Aorta (tissue), 5 donors: ENCODE measurements at regions not wholly inside any gene's neighbourhood (a gene's known extent, or its start where the extent isn't known, plus 50 kb on each side); places are given as distances from the start of the nearest gene placed in this dataset.

Source experiments
- ATAC-seq: fragments of 200-7000 bp; cut with Tn5 transposase; one replicate; pipeline ENCODE4 v1.9.1; 2022; ENCODE audit warnings: moderate library complexity; ENCODE audit not compliant: low FRiP score
- DNase-seq, 2 donors: peaks; one replicate each; pipeline ENCODE4 v3.0.0-alpha.2; 2020
- H3K27ac ChIP-seq, 2 donors: one replicate each; pipeline ENCODE4 v1.5.1; 2013; ENCODE audit warnings: low read length in 2 of 2, mild to moderate bottlenecking in 2 of 2, moderate library complexity in 2 of 2, control low read depth in 1 of 2, inconsistent platforms in 1 of 2, low read depth in 1 of 2
- H3K27me3 ChIP-seq, 2 donors: one replicate each; pipeline ENCODE4 v1.6.1; 2013; ENCODE audit warnings: control low read depth in 1 of 2, low read length in 1 of 2, mild to moderate bottlenecking in 1 of 2, moderate library complexity in 1 of 2; ENCODE audit not compliant: insufficient read depth in 2 of 2, control insufficient read depth in 1 of 2
- H3K36me3 ChIP-seq, 2 donors: one replicate each; pipeline ENCODE4 v1.6.1; 2013; ENCODE audit warnings: control low read depth in 1 of 2, low read length in 1 of 2, mild to moderate bottlenecking in 1 of 2; ENCODE audit not compliant: insufficient read depth in 2 of 2, control insufficient read depth in 1 of 2
- H3K4me1 ChIP-seq, 2 donors: one replicate each; pipeline ENCODE4 v1.6.1; 2013; ENCODE audit warnings: low read length in 2 of 2, control low read depth in 1 of 2, mild to moderate bottlenecking in 1 of 2, moderate library complexity in 1 of 2; ENCODE audit not compliant: insufficient read depth in 2 of 2, control insufficient read depth in 1 of 2
- H3K4me3 ChIP-seq, 2 donors: one replicate each; pipeline ENCODE4 v1.5.1; 2013; ENCODE audit warnings: low read length in 2 of 2, control low read depth in 1 of 2, mild to moderate bottlenecking in 1 of 2
- H3K9me3 ChIP-seq: one replicate; pipeline ENCODE4 v1.6.1; 2013; ENCODE audit warnings: mild to moderate bottlenecking, low read length; ENCODE audit not compliant: control insufficient read depth
- WGBS, 2 donors: extraction: QIAGEN DNeasy Blood & Tissue Kit; methylation state at CpG; one replicate each; pipeline ENCODE4 v1.1.7; 2013; 5-methylcytosine and 5-hydroxymethylcytosine counted together
- intact Hi-C, 2 donors: fragments of 100-400 bp; cut with DNase I; formaldehyde crosslinking; loops; one replicate each; pipeline versions ENCODE4 v1.14.2 to v1.15.0; 2022
- donor health status: healthy with polysubstance abuse.
- donor health status: Bipolar disorder and iron deficiency.
- donor health status: DM: no; HTN: no; CAD: no.
- donor health status: DM: no; HTN: no; CAD: no.
- donor health status: DM: yes; HTN: yes; CAD: no.

GRCh38 chr2:114238910-114239559, 203.4 kb upstream of the DPP10 start:
- DNase-seq (no peak), ATAC-seq (no peak)
- H3K9me3 ChIP-seq: no peaks in the 10 kb centered on the region
- H3K36me3 ChIP-seq: no peaks in the 10 kb centered on the region
- WGBS, 2 donors: 55 to 61% methylated on average over 3 of the region's 3 CpGs
- intact Hi-C loops: no loop called here
- H3K4me1 ChIP-seq: no peaks in the 10 kb centered on the region
- no peak overlapping the region for H3K27ac ChIP-seq
- H3K4me3 ChIP-seq: no peak overlapping the region
- no peaks in the 10 kb centered on the region for H3K27me3 ChIP-seq

DNA sequence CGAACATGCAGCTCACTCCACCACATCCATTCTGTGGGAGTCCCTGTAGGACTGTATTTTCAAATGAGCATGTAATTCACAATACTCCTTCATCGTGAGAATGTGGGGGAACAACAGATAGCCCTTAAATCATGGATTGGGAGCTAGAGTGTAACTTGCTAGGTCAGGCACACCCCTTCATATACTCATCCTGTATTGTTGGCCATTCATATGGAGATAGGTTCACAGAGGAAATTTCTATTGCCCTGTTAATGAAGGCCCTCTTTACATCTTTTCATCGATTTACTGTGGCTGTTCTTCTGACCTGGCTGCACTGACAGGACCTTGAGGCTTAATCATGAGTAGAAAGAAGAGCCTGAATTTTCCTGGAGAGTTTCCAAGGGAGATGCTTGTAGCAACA, 193.8 kb upstream of the DPP10 start:
- Histone ChIP-seq H3K36me3 (no peaks in the 10 kb centered on the region), H3K27ac (no peak overlapping the region), H3K4me3 (no peak overlapping the region), H3K9me3 (peaks cover 2% of the 10 kb centered on the region), H3K4me1 (no peaks in the 10 kb centered on the region), H3K27me3 (no peaks in the 10 kb centered on the region)
- WGBS, 2 donors: 81 to 82% methylated on average over 3 of the region's 3 CpGs
- DNase-seq (no peak), ATAC-seq (no peak)
- intact Hi-C loops: no loop called here

DNA sequence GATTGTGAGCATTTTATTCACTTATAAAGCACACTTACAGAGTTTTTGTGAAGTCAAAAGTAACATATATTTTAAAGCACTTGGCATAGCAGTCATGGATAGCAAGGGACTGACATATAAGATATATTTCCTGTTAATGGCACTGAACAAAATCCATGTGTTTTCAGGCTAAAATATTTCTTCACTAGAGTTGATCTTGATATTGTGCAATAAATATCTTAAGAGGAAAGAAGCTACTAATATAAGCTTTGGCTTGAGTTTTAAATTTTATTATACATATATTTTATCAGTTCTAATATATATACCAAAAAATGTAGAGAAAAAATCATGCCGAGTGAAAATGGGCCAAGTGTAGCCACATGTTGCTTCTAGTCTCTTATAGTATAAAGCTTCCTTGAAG, 189.7 kb upstream of the DPP10 start:
- no peak for DNase-seq
- no peaks in the 10 kb centered on the region for H3K36me3 ChIP-seq
- intact Hi-C loops: no loop called here
- no peaks in the 10 kb centered on the region for H3K27me3 ChIP-seq
- peaks cover 2% of the 10 kb centered on the region for H3K9me3 ChIP-seq
- no peaks in the 10 kb centered on the region for H3K4me1 ChIP-seq
- H3K4me3 ChIP-seq: no peak overlapping the region
- ATAC-seq: no peak
- 87 to 88% methylated on average over 1 of the region's 1 CpG for WGBS, 2 donors
- H3K27ac ChIP-seq: no peak overlapping the region

- Histone ChIP-seq H3K9me3 (peaks cover 2% of the 10 kb centered on the region), H3K27ac (no peak overlapping the region), H3K36me3 (no peaks in the 10 kb centered on the region), H3K27me3 (no peaks in the 10 kb centered on the region), H3K4me3 (no peak overlapping the region), H3K4me1 (no peaks in the 10 kb centered on the region)
- no peak for ATAC-seq
- intact Hi-C loops: no loop called here
- WGBS, 2 donors: 70 to 87% methylated on average over 2 of the region's 2 CpGs
- DNase-seq: no peak
Observed at GRCh38 chr2:114254875-114255274, 187.6 kb upstream of the DPP10 start.

DNA sequence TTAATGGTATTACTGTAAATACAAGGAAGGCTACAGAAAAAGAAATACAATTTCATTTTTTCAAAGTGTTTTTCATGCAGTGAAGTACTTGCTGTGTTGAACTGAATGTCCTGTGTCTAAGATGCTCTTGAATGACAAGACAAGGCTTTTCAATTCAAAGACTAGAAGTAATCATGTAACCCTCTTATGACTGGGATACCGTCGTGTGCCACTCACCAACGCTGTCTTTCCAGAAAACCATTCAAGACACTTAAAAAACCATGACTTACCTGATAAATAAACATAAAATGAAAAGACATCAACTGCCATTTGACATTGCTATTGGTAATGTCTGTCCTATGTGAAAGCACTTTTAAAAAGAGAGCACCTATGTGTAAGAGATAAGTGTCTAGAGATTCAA, 183.1 kb upstream of the DPP10 start:
- Histone ChIP-seq H3K36me3 (no peaks in the 10 kb centered on the region), H3K27ac (no peak overlapping the region), H3K27me3 (no peaks in the 10 kb centered on the region), H3K4me1 (peaks cover 4% of the 10 kb centered on the region in 2 donors), H3K4me3 (no peak overlapping the region), H3K9me3 (no peaks in the 10 kb centered on the region)
- intact Hi-C loops: no loop called here
- 90 to 94% methylated on average over 3 of the region's 3 CpGs for WGBS, 2 donors
- DNase-seq: no peak
- ATAC-seq: no peak

DNA sequence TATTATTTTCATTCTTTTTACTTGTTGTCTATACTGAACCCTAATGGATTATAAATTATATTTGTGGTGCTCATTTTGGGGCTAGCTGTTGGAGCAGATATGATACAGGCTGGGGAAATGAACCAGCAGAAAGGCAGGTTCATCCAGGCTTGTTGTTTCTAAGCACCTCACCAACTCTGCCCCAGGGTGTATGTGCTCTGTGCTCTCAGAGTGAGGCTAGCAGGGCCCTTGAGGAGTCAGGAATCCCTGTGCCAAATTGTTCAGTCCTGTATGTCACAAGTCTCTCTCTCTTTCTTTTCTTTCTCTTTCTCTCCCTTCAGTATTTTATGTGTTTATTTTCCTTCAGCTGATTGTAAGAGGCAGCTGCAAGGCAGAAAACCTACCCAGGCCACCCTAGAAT, 181.1 kb upstream of the DPP10 start:
- no peaks in the 10 kb centered on the region for H3K27me3 ChIP-seq
- DNase-seq (no peak), ATAC-seq (no peak)
- no peak overlapping the region for H3K4me3 ChIP-seq
- intact Hi-C loops: no loop called here
- H3K4me1 ChIP-seq: peaks cover 5 to 9% of the 10 kb centered on the region in 2 donors
- no peaks in the 10 kb centered on the region for H3K9me3 ChIP-seq
- no peaks in the 10 kb centered on the region for H3K36me3 ChIP-seq
- no peak overlapping the region for H3K27ac ChIP-seq

GRCh38 chr2:114265261-114265660, 177.2 kb upstream of the DPP10 start:
- no peaks in the 10 kb centered on the region for H3K36me3 ChIP-seq
- no peak overlapping the region for H3K4me3 ChIP-seq
- WGBS, 2 donors: 60 to 69% methylated on average over 4 of the region's 4 CpGs
- ATAC-seq (no peak), DNase-seq (no peak)
- intact Hi-C loops: no loop called here
- H3K27me3 ChIP-seq: no peaks in the 10 kb centered on the region
- H3K4me1 ChIP-seq: peaks cover 5 to 9% of the 10 kb centered on the region in 2 donors
- H3K27ac ChIP-seq: no peak overlapping the region
- H3K9me3 ChIP-seq: no peaks in the 10 kb centered on the region

DNA sequence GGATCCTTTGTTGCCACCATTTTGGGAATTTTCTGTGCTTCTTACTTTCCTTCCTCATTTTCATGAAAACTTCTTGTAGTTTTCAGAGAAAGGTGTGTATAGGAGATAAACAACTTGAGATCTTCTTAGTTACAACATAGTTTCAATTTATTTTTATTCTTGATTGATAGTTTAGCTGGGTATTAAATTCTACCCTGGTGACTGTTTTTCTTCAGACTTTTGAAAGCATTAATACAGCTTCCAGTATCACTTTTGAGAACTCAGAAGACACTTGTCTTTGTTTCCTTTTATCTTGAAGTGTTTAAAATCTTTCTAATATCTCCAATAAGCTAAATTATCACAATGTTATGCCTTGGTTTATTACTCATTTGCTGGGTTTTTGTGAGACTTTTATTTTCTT, 167.5 kb upstream of the DPP10 start:
- DNase-seq (no peak), ATAC-seq (no peak)
- H3K4me1 ChIP-seq: peaks cover 2% of the 10 kb centered on the region in 2 donors
- no peak overlapping the region for H3K27ac ChIP-seq
- no peak overlapping the region for H3K4me3 ChIP-seq
- intact Hi-C loops: loop anchor here in 1 of 2 donors (10.0 kb wide), 1 partner anchor 50 kb away; no protein-coding TSS in a partner anchor
- no peaks in the 10 kb centered on the region for H3K9me3 ChIP-seq
- H3K36me3 ChIP-seq: no peaks in the 10 kb centered on the region
- H3K27me3 ChIP-seq: no peaks in the 10 kb centered on the region

- no peak for ATAC-seq
- DNase-seq: no peak
- 64 to 66% methylated on average over 2 of the region's 2 CpGs for WGBS, 2 donors
- no peak overlapping the region for H3K27ac ChIP-seq
- no peak overlapping the region for H3K4me3 ChIP-seq
- H3K27me3 ChIP-seq: no peaks in the 10 kb centered on the region
- no peaks in the 10 kb centered on the region for H3K36me3 ChIP-seq
- intact Hi-C loops: loop anchor here in 1 of 2 donors (2.0 to 5.0 kb wide), 3 partner anchors 66 to 262 kb away; no protein-coding TSS in a partner anchor
- peaks cover 2 to 7% of the 10 kb centered on the region in 2 donors for H3K4me1 ChIP-seq
- H3K9me3 ChIP-seq: no peaks in the 10 kb centered on the region
Observed at GRCh38 chr2:114281188-114281587, 161.3 kb upstream of the DPP10 start.
